HG03025 (cell line): ENCODE measurements at regions not wholly inside any gene's neighbourhood (a gene's known extent, or its start where the extent isn't known, plus 50 kb on each side); places are given as distances from the start of the nearest gene placed in this dataset.

ENCODE experiments used
- ATAC-seq: cut with Tn5 transposase; IDR thresholded peaks from one replicate; pipeline ENCODE4 v1.9.1; 2021; ENCODE audit warnings: mild to moderate bottlenecking, moderate library complexity; ENCODE audit not compliant: unreplicated experiment, low FRiP score

- ATAC-seq = no peak
Measured at GRCh38 chr13:95352486-95352885, 51.2 kb upstream of the ABCC4 start.

DNA sequence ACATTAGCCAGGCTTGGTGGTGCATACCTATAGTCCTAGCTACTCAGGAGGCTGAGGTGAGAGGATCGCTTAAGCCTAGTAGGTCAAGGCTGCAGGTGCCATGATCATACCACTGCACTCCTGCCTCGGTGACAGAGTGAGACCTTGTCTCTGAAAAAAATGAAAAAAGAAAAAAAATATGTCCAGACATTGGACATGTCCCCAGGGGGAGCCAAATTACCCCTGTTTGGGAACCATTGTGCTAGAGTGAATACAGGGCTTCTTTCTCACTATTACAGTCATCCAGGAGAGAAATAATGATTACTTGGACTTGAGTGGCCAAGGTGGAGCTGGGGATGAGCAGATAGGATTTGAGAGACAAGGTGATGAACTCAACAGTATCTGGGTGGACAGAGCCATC lies 52.9 kb upstream of the ABCC4 start:
- no peak for ATAC-seq

DNA sequence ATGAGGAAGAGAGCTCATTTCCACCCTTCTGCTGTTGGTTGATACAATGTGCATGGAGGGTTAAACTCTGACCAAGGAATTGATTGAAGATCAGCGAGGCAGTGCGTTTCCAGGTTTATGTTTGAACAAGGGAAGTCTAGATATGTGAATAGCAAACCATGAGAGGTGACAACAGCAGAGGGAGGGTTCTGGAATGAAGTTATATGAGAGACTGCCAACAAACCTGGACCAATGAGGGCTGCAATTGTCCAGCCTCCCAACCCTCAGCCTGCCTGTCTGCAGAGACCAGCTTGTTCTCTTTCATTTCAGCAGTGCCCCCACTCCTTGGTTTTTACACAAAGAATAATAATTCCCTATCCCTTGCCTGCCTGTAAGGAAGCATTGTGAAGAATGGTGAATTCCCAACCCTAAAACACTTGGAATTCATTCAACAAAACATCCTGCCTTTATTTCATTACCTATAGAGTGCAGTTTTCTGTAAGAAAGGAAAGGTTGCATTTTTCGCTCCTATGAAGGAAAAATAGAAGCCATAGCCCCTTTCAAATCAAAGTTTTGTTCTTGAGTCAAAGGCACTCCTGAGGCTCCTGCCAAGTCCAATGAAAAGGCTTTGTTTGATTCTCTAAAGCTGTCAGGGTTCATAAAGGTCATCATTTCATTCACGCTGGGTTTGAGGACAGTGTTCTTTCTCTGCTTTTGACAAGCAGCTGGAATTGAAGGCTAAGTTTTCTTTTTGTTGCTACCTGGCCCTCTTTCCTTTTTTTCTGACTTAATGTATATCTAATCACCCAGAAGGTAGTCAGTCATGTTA lies 53.6 kb upstream of the ABCC4 start:
- no peak for ATAC-seq

DNA sequence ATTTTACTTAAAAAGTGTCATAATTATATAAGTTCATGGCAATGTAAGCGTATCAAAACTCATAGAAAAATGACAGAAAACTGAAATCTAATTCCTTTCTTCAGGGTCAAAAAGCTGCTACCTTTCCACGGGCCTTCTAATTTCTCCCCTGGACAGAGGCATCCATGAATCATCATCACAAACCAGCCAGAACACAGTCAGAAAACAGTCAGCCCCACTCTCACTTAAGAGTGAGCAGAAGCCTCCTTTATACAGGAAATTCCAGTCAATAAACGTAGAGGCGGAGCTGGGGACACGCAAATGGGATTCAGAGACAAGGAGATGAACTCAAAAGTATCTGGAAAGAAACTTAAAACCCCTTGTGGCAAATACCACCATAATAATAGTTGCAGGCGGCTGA lies 54.2 kb upstream of the ABCC4 start:
- no peak for ATAC-seq

DNA sequence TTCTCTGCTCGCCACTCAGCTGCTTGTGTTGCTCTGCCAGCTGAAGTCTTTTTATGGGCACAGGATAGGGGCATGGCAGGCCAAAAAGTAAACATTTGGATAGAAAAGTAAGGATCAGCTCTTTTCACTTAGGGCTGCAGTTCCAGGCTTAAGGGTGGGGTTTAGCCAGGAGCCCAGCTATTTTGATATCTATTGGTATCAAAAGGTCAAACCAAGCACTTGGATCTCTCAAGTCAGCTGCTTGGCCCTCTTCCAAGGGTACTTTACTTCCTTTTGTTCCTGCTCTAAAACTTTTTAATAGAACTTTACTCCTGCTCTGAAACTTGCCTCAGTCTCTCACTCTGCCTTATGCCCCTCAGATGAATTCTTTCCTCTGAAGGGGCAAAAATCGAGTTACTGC lies 55.7 kb upstream of the ABCC4 start:
- ATAC-seq = no peak

DNA sequence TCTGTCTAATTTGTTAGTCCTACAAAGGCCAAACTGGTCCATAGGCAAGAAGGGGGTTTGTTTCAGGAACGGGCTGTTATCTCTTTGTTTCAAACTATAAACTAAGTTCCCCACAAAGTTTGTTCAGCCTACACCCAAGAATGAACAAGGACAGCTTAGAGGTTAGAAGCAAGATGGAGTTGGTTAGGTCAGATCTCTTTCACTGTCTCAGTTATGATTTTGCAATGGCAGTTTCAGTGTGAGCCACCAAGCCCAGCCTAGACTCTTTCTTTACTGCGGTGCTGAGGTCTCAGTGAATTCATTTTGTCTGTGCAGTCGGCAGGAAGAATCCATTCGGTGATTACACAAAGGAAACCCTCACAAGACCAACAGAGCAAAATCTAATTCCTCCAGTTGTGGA lies 56.6 kb upstream of the ABCC4 start:
- ATAC-seq = no peak

DNA sequence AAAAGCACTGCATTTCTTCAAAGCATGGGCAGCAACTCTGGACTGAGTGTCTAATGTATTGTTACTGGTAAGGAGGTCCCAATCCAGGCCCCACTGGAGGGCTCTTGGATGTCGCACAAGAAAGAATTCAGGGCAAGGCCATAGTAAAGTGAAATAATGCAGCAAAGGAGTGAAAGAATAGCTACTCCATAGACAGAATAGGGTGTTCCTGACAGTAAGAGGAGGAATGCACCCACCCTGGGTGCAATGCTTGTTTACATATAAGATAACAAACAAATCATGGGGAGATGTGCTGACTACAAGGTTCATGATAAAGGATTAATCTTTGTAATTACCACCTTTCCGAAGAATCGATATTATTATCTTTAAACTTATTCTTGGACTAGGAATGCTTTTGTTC lies 58.8 kb upstream of the ABCC4 start:
- ATAC-seq = no peak

- ATAC-seq = no peak
Measured at GRCh38 chr13:95360464-95361097, 59.3 kb upstream of the ABCC4 start.

- ATAC-seq = no peak
Measured at GRCh38 chr13:95361686-95362085, 60.4 kb upstream of the ABCC4 start.

GRCh38 chr13:95362666-95363065 lies 61.4 kb upstream of the ABCC4 start:
- no peak for ATAC-seq

- ATAC-seq = no peak
Measured at GRCh38 chr13:95367309-95367843, 66.1 kb upstream of the ABCC4 start.

GRCh38 chr13:95368998-95369397 lies 67.7 kb upstream of the ABCC4 start:
- ATAC-seq = no peak

DNA sequence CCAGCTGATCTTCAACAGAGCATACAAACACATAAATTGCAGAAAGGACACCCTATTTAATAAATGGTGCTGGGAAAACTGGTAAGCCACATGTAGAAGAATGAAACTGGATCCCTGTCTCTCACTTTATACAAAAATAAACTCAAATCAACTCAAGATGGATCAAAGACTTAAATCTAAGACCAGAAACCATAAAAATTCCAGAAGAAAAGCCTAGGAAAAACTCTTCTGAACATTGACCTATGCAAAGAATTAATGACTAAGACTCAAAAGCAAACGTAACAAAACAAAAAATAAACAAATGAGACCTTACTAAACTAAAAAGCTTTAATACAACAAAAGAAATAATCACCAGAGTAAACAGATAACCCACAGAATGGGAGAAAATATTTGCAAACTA lies 74.5 kb upstream of the ABCC4 start:
- no peak for ATAC-seq

- ATAC-seq = no peak
Measured at GRCh38 chr13:95378603-95379002, 77.4 kb upstream of the ABCC4 start.

GRCh38 chr13:95380468-95381211 lies 79.4 kb upstream of the ABCC4 start:
- ATAC-seq = peak; percentile 69

- ATAC-seq = no peak
Measured at GRCh38 chr13:95381212-95381527, 79.9 kb upstream of the ABCC4 start.

DNA sequence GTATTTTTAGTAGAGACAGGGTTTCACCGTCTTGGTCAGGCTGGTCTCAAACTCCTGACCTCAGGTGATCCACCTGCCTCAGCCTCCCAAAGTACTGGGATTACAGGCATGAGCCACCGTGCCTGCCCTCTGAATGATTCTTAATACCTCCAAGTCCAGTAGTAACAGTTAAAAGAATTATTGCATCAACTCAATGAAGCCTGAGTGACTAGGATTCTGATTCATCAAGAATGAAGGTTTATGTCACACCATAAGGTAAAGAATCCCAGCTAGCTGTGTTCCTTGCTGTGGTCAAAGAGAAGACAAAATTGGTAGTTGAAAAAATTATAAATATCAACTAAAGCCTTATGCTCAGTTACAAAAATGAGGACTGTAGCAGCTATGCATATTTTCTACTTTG lies 81.2 kb upstream of the ABCC4 start:
- no peak for ATAC-seq

GRCh38 chr13:95382916-95383315 lies 81.7 kb upstream of the ABCC4 start:
- no peak for ATAC-seq

- no peak for ATAC-seq
Measured at GRCh38 chr13:95385373-95385772, 84.1 kb upstream of the ABCC4 start.

GRCh38 chr13:95385798-95386197 lies 84.5 kb upstream of the ABCC4 start:
- no peak for ATAC-seq

DNA sequence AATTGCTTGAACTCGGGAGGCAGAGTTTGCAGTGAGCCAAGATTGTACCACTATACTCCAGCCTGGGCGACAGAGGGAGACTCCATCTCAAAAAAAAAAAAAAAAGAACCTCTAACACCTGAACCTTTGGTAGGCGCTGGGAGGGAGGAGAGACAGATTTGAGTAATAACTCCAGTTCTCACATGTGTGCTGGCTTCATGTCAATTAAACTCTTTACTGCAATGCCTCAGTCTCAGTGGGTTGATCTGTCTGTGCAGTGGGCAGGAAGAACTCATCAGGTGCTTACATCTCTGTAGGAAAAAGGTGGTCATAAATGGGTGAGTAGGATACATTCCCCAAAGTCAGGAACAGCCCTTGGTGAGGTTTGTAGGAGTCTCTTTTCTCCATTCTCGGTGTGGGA lies 85.1 kb upstream of the ABCC4 start:
- ATAC-seq = no peak
